ENCODE measurements at regions not wholly inside any gene's neighbourhood (a gene's known extent, or its start where the extent isn't known, plus 50 kb on each side); places are given as distances from the start of the nearest gene placed in this dataset.

DNA sequence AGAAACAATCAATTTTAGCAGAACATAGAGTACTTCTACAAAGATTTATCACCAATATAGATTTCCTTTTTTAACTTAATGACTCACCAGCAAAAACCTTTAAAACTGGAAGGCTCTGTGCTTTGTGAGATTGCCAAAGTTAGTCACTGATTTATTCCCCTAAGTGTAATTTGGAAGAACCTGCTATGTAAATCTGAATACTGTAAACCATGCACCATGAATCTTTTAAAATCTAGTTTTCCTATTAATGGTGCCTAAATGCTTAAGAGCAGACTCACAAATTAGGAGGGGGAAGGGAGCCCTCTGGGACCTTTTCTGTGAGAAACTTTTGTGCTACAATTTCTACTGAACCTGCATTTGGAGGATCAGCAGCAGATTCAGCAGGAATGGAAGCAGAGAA is 57.8 kb upstream of the PNRC1 start:
- Histone ChIP-seq H2AFZ (ENCODE audit: low read length) (peak overlapping the region; percentile 26; the same call in 1 of the 2 replicates), H3K79me1 (ENCODE audit: low read depth, low read length) (no peaks in the 10 kb centered on the region)

More for the DNA sequence above, 57.8 kb upstream of the PNRC1 start:
- TF ChIP-seq SP4 (IDR thresholded peaks at IDR 0.05; ENCODE audit: low read length) (no peak), POU5F1 (IDR thresholded peaks at IDR 0.05; ENCODE audit: low read depth, low read length) (no peak), JUN (IDR thresholded peaks at IDR 0.05; ENCODE audit: low read depth, low read length) (no peak), HDAC6 (IDR thresholded peaks at IDR 0.05; ENCODE audit: low read depth, low read length) (no peak), PHF8 (conservative IDR thresholded peaks at IDR 0.05; ENCODE audit: low read depth, low read length) (no peak), SRF (IDR thresholded peaks at IDR 0.05; ENCODE audit: low read depth, low read length) (no peak), BCL11A (IDR thresholded peaks at IDR 0.05; ENCODE audit: low read depth in 2 of 2, low read length in 2 of 2) (no peak)
- ChIA-PET CTCF (ENCODE audit: partially characterized antibody) (interaction anchor here (0.8 to 1.9 kb wide), 4 partner anchors 11 to 19 kb away, joined by 3 to 6 read pairs (median 4); no protein-coding TSS in a partner anchor), POLR2A (ENCODE audit: partially characterized antibody) (no interaction called here)
- no peak overlapping the region; the same call in 1 of the 2 replicates for H2BK5ac ChIP-seq (ENCODE audit: low read depth, low read length)
- H3K18ac ChIP-seq (ENCODE audit: extremely low read depth, low read length): no peak overlapping the region
- H3K4me1 ChIP-seq (replicated peaks in 1 of 4; ENCODE audit: control insufficient read depth in 3 of 4, insufficient read depth in 4 of 4, low read length in 3 of 4): peaks cover 0 to 17% (median 5%) of the 10 kb centered on the region in 4 experiments; a peak in 4 of 7 replicates
- H3K9ac ChIP-seq (replicated peaks in 1 of 4; ENCODE audit: extremely low read depth in 1 of 4, low read depth in 3 of 4, low read length in 3 of 4): no peak overlapping the region
- no peak overlapping the region for H4K5ac ChIP-seq (ENCODE audit: insufficient read length, low read depth, low read length)
- H3K4ac ChIP-seq (replicated peaks; ENCODE audit: insufficient read length, low read depth, low read length): no peak overlapping the region
- no peaks in the 10 kb centered on the region for H3K36me3 ChIP-seq (ENCODE audit: control insufficient read depth in 2 of 4, insufficient read depth in 4 of 4, low read length in 3 of 4)
- H3K27ac ChIP-seq (ENCODE audit: low read depth, low read length): no peak overlapping the region
- no peaks in the 10 kb centered on the region for H3K79me2 ChIP-seq (ENCODE audit: control insufficient read depth in 1 of 2, insufficient read depth in 2 of 2, low read length in 2 of 2)
- H3K4me3 ChIP-seq (ENCODE audit: extremely low read depth in 1 of 4, insufficient read depth in 2 of 4, low read depth in 3 of 4, low read length in 4 of 4): no peak overlapping the region
- H3K9me3 ChIP-seq (ENCODE audit: insufficient read depth in 2 of 2, low read depth in 1 of 2, low read length in 1 of 2): no peaks in the 10 kb centered on the region
- no peak overlapping the region for H3K4me2 ChIP-seq (ENCODE audit: insufficient read depth in 1 of 2, low read depth in 2 of 2, low read length in 2 of 2)
- H2BK120ac ChIP-seq (replicated peaks; ENCODE audit: low read depth, low read length): peak overlapping the region; percentile 55
- no peak overlapping the region for H2BK12ac ChIP-seq (ENCODE audit: low read depth, low read length)
- H2AK5ac ChIP-seq (ENCODE audit: low read depth, low read length): no peak overlapping the region
- H3K23ac ChIP-seq (ENCODE audit: insufficient read length): no peak overlapping the region
- no peak overlapping the region for H3K14ac ChIP-seq (ENCODE audit: insufficient read length)
- H4K20me1 ChIP-seq (replicated peaks in 1 of 2; ENCODE audit: control insufficient read depth in 1 of 2, insufficient read depth in 2 of 2, low read length in 2 of 2): no peaks in the 10 kb centered on the region
- DNase-seq (ENCODE audit: low read depth in 1 of 2, low spot score in 2 of 2) (no peak), FAIRE-seq (no peak)
- H2BK15ac ChIP-seq (ENCODE audit: low read length): no peak overlapping the region
- no peaks in the 10 kb centered on the region for H3K23me2 ChIP-seq (ENCODE audit: low read depth, low read length)
- no peak overlapping the region for H4K91ac ChIP-seq (replicated peaks; ENCODE audit: insufficient read length, low read length)
- no peak overlapping the region for H4K8ac ChIP-seq (ENCODE audit: extremely low read depth, insufficient read depth, low read length)
- no peaks in the 10 kb centered on the region for H3K27me3 ChIP-seq (replicated peaks in 1 of 4; ENCODE audit: control insufficient read depth in 3 of 4, extremely low read depth in 1 of 4, insufficient read depth in 3 of 4, low read length in 3 of 4)
- no peak overlapping the region for H2BK20ac ChIP-seq (ENCODE audit: low read length)
- H3K56ac ChIP-seq (replicated peaks; ENCODE audit: insufficient read length, low read depth, low read length): no peak overlapping the region

Measured in H1 (cell line).